8988T (cell line): ENCODE measurements at regions not wholly inside any gene's neighbourhood (a gene's known extent, or its start where the extent isn't known, plus 50 kb on each side); places are given as distances from the start of the nearest gene placed in this dataset.
"Not testable (repeated sequence)": the region's sequence is repeated elsewhere in the genome, so short reads cannot be mapped to it uniquely, and the experiment has no call there.

Source experiments
- DNase-seq: peaks from one replicate; pipeline ENCODE4 v3.0.0; 2011

DNA sequence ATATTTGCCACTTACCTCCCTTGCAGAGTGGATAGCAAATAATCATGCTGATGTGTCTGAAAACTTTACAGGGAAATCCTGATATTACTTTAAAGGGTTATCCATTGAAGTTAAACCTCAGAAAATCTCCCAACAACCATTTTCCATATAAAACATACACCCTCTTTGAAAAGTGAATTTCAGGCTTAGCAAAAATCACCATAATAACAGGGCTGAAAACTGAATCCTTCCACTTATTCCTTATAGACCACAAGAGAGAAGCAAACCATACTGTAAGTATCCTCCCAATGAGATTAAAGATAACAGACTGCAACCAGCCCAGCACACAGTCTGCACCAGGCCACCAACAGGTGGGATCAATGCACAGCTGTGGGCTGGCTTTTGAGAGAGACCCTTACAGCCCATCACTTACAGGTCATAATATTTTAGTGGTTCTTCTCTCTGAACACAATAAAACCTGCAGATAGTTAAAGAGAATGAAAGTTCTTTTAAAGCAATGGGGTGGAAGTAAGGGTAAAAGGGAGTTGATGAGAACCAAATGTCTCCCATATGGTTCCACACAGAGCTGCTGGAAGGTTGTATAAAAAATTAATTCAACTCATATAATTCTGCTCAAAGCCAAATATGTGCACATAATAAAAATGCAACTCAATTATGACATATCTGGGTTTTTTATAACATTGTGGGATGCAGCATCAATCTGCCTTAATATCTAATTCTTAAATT, 376.2 kb upstream of the GRAMD2B start:
- no peak for DNase-seq

DNA sequence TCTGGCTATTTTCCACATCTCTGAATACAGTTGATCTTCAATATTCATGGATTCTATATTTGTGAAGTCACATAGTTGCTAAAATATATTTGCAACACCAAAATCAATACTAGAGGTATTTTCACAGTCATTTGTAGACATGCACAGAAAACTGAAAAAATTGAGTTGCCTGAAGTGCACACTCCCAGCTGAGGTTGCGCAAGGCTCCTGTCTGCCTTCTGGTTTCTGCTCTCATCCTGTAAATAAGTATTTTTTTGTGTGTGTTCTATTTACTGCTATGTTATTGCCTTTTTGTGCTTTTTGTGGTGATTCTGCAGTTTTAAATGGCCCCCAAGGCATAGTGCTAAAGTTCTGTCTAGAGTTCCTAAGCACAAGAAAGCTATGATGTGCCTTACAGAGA, 371.1 kb upstream of the GRAMD2B start:
- DNase-seq: no peak

DNA sequence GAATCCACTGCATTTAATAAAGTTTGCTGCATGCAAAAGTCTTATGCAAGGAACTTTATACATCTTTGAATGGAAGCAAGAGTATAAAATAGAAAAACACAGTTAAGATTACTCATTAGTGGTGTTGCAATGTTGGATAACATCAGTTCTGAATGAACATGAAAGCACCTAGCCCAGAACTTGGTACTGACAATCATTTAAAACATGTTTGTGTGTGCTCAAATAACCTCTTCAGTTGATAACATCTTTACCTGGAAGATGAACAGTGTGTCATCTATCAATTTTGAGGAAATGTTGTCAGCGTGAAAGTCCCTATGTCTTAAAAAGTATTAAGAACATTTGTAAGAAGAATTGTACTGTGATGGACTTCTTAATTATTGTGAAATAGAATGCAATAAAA, 370.4 kb upstream of the GRAMD2B start:
- DNase-seq: no peak

DNA sequence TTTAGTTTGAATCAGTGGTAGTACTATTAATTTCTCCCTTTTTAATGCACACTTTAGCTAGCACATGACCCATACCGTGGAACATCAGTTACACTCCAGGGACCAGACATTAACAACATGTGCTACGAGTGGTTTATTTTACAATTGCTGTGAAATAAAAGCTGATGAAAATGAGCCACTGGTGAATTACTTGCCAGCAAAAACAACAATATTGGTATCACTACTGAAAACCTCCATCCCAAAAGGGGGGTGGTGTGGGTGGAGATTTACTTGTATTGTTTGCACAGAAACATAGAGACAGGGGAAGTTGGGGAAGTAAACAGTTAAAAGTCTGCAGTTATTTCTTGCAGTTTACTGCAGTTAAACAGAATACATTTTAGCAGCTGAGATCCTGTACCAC, 369.6 kb upstream of the GRAMD2B start:
- DNase-seq: no peak

DNA sequence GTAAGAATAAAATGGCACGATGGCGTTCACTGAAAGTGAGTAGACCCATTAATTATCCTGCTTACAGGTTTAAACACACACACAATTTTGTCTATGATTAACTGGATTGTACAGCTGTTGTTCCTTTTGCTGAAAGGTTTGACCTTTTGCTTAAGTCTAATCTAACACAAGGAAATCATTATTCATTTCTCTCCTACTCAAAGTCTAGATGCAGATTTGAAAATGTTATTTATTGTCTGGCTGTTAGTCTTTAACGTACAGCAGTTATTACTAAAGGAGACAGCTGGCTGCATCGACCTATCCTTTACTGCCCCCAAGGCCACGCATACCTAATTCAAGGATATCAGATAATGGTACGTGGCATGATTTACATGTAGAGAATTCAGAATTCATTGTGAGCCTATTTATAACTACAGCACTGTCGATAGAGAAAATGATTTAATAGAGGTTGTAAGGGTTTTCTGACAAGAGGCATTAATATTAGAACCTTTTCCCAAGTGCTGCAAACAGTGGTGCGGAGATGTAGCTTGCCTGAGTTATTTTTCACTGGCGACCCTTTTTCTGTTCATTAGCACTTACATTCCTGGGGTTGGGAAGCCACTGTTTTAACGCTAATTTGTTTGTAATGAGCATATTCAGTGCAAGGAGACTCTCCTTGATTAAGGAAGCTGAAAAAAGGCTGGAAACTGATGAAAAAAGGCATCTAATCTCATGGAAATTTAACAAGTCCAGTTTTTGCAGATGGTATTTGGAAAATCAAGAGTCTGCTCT, 368.4 kb upstream of the GRAMD2B start:
- no peak for DNase-seq

DNA sequence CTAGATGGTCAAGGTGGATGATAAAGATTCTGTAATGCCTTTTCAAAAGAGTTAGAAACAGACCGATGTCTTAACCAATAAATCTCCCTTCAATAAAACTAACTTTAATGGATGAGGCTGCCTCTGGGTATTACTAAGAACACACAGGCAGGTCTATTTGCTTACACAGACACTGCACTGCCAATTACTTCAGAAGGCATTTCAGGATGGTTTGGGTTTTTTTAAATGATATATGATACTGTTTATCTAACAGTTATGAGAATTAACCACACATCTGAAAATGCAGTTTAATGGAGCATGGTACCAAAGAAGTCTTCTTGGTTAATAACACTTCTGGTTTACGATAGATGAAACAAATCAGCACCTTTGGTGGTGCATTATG, 367.9 kb upstream of the GRAMD2B start:
- no peak for DNase-seq

DNA sequence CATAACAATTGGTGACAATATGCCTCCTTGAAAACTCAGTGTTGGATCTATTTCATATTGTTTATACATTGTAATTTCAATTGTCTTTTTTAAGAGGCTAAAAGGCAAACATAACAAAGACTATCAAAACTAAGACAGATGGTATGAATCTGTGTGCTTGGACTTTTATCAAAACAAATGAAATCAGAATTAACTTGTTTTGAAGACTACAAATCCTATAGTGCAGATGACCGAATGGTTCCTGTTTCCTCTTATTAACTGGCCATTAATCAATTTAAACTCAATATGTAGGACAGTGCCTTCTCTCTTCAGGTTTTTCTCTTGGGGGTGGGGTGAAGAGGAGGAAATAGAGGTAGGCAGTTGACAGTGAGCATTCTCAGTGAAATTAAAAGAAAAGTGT, 366.9 kb upstream of the GRAMD2B start:
- DNase-seq: no peak

DNA sequence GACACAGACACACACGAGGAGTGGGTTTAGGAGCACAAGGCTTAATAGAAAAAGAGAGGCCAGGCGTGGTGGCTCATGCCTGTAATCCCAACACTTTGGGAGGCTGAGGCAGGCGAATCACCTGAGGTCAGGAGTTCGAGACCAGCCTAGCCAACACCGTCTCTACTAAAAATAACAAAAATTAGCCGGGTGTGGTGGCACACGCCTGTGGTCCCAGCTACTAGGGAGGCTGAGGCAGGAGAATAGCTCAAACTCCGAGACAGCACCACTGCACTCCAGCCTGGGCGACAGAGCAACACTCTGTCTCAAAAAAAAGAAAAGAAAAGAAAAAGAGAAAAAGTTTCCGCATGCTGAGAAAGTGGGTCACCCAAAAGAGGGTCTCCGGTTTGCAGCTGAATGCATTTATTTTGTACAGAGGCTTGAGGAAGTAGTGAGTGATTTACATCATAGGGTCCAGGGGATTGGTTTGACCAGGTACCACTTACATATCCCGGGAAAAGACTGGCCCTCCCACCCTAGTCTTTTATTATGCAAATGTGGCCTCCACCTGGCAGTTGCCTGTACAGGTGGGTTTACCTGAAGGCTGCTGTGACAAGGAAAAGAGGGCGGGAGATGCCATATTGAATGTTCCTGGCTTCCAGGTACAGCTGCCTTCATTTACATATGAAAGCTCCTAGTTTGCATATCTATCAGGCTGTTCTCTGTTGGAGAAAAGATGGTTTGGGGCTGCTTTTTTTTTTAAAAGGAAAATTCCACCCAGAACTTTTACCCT, 366.2 kb upstream of the GRAMD2B start:
- no peak for DNase-seq

DNA sequence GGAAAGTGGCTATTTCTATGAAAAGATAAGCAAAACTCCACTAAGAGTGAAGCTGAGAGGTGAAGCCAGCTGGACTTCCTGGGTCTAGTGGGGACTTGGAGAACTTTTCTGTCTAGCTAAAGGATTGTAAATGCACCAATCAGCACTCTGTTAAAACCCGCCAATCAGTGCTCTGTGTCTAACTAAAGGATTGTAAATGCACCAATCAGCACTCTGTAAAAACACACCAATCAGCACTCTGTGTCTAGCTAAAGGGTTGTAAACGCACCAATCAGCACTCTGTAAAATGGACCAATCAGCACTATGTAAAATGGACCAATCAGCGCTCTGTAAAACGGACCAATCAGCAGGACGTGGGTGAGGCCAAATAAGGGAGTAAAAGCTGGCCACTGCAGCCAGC, 364.8 kb upstream of the GRAMD2B start:
- DNase-seq: not testable (repeated sequence)

DNA sequence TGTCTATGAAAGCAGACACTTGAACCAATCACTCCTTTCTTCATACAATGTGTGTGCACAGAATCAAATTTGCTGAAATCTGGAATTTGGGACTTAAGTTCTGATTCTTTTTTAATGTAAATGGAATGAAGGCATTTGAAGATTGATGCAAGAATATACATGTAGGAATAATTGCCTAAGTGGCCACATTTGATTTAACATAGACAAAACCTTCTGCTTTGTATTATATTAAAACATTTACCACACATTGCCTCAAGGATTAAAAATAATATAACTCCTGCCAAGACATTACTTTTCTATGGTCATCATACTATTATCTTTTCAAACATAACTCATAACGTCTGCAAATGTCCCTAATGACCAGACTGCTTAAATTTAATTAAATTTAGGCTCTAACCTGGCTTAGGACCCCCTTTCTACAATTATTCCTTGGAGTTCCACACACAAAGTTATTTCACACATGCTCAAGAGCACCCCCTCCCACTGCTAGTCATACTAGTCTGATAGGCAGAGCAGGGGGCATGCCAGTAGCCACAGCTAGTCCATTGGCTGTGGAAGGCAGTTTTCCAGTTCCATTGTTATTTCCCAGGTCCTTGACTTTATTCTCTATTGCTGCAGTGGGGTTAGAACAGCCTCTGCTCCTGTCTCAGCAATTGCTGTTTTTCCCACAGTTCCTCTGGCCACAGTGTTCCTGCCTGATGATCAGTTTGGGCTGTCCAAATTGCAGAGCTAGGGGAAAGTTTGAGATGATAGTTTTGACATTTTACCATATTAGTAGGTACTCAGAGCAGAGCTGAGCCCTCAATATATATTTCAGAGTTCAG, 360.6 kb upstream of the GRAMD2B start:
- no peak for DNase-seq

DNA sequence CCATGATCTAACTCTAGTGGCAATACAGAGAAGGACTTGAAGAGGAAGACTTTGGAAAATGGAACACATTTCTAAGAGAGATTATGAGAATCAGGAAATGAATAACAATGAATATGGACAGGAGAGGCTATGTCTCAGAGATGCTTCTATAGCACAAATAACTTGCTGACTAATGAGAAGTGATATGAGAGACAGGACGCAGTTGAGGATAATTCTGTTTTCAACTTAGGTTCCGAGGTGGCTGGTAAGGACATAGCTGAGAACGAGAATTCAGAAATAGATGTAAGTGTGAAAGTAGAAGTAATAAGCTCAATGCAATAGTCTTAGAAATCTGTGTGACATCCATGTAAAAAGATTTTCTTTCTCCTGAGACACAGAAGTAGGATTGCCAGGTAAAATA, 358.1 kb upstream of the GRAMD2B start:
- DNase-seq: no peak

DNA sequence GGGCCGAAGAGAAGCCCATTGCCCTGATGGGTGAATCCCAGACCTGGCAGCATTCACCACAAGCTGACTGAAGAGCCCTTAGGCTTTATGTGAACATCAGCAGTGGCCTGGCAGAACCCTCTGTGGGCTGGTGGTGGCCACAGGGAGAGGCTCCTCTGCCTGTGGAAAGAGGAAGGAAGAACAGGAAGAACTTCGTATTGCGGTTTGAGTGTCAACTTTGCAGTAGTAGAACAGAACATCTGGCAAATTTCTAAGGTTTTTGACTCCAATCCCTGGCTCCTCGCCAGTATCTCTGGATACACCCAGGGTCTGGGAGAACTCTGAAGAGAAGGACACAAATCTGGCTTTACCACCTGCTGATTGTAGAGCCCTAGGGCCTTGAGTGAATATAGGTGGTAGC, 356.4 kb upstream of the GRAMD2B start:
- no peak for DNase-seq

DNA sequence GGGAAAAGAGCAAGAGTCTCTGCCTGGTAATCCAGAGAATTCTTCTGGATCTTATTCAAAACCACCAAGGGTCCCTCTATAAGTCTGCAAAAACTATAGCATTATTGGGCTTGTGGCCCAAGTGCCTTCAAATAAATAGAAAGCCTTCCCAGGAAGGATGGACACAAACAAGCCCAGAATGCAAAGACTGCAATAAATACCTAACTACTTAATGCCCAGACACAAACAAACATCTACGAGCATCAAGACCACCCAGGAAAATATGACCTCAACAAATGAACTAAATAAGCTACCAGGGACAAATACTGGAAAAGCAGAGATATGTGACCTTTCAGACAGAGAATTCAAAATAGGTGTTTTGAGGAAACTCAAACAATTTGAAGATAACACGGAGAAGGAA, 355.8 kb upstream of the GRAMD2B start:
- no peak for DNase-seq

DNA sequence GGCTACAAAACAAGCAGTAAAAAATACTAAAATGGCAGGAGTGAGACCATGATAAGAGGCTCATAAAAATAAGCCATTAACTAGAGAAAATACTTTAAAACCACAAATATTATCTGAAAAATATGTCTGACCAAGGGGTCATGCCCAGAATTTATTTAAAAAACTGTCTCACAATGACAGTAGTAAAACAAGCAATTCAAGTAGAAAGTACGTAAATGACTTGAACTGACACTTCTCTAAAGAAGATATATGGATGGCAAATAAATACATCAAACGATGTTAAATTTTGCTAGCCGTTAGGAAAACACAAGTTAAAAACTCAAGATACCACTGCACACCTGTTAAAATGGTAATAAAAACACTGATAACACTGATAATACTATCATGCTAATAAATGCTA, 353.9 kb upstream of the GRAMD2B start:
- no peak for DNase-seq

DNA sequence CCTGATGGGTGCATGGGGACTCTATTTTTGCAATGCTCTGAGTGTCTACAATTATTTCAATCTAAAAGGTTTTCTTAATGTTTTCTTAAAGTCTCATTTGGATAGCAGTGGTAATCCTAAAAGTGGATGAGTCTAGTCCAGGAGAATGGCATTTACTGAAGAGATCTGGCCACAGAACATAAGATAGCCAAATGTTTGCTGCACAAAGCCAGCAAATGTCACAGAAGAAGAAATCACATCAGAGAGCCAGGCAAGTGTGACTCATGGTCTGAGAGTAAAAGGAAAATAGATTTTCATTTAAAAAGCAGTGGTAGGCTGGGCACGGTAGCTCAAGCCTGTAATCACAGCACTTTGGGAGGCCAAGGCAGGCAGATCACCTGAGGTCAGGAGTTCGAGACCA, 352.7 kb upstream of the GRAMD2B start:
- no peak for DNase-seq

DNA sequence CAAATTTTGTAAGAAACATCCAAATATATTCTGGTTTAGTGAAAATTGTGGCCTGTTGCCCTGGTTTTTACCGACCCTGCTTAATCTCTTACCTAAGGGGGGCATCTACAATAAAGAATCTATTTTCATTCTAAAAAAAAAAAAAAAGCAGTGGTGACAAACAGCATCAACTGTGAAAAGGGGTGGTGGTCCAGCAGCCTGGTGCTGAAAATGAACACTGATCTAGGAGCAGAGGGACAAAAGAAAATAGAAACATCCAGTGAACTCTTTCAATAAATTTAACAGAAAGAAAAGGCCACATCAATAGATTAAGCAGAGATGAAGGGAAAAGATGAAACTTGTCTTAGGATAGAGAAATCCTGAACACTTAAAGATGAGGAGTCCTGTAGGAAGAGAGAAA, 348.7 kb upstream of the GRAMD2B start:
- DNase-seq: no peak

DNA sequence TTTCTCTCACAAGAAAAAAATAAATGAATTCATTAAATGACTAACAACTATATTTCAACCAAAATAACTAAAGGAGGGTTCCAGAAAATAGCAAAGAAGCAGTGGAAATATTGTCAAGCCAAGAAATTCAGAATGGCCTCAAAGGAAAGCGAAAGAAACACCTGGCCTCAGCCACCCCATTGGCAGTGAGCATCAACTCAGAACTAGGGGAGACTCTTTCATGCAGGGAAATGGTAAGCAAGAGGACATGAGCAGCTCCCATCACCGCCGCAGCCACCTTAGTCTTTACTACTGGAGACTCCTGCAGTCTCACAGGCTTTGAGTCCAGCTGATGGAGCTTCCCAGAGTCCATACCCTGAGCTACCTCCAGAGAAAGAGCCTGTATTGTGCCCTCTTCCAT, 343.9 kb upstream of the GRAMD2B start:
- no peak for DNase-seq

DNA sequence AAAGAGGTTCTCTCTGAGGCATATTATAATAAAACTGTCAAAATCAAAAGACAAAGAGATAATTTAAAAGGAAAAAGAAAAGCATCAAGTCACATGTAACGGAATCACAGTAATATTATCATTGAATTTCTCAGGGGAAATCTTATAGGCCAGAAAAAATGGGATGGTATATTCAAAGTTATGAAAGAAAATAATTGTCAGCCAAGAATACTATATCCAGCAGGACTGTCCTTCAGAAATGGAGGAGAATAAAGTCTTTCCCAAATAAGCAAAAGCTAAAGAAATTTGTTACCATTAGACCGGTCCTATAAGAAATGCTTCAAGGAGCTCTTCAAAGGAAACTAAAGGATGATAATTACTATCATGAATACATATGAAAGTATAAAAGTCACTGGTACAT, 342.0 kb upstream of the GRAMD2B start:
- DNase-seq: no peak

DNA sequence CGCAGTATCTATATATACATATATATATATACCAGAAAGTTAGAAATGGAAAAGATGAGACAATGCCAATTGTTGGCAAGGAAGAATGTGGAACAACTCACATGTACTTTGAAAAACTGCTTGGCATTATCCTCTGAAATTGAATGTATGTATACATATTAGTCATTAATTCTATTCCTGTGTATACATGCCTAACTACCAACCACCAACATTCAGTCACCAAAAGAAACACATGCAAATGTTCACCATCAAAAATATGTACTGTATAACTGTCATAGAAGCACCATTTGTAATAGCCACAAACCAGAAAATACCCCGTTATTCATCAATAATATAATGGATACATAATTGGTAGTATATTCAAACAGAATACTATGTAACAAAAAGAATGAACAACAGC, 330.2 kb upstream of the GRAMD2B start:
- no peak for DNase-seq

DNA sequence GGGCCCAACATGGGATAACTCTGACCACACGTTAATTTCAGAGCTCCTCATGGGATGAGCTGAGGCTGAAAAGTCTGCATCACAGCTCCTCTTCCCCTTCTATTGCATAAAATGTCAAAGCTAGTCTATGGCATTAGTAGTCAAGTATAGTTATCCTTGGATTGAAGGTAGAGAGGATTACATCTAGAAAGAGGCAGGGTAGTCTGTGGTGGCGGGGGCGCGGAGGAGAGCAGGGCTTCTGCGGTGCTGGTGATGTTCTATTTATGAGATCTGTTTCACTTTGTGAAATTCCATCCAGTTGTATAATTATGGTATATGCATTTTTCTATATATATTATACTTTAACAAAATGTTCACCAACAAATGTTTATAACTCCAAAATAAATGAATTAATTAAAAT, 329.5 kb upstream of the GRAMD2B start:
- DNase-seq: no peak

DNA sequence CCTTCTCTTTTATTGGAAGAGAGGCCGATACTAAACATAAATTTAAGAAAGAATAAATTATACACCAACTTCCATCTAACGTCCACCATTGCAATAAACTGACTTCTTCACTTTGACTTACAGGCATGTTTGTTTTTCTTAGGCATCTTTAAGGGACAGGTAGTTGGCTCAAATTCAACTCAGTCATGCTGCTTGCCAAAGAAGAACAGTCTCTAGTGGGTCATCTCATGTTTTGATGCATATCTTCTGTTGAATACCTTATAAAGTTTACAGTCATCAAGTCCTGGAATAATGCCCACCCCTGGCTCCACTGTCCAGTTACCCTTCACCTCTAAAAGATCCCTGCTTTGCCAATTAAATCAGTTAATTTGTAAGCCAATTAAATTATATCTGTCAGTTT, 328.2 kb upstream of the GRAMD2B start:
- no peak for DNase-seq

DNA sequence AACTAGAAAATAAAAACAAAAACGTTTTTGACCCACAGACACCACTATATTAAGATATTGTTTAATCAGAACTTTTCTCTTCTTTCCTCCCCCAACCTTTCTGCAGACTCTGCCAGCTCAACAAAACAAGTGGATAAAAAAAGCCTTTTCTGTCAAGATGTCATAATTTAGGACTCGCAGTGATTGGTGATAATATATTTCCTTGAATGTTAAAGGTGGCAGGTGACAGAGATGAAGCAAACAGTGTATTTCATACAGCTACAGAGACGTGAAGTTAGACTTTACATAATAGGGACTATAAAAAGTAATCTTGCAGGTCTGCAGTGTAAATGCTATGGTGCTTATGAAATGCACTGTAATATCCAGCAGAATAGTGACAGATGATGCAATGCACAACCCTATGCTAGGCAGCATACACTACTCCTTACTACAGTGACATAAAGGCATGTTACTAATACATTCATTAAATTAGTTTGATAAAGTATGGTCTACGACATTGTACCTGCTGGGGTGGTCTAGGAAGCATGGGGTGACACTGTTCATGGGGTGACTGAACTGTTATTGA, 326.7 kb upstream of the GRAMD2B start:
- DNase-seq: no peak

DNA sequence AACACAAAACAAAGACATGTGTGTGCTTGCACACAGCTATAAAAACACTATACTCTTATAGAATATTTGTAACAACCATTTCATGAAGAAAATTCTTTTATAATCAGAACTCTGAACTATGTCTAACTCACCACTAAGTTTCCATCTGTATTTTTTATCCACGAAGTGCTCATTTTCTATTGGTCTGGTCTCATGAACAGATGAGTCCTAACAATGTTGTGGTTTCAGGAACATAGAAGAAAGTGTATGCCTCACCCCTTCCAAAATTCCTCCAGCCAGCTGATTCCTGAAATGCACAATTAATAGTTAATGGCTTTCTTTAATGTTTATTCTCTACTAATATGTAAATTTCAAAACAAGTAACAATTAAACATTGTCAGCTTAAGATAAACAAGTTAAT, 325.3 kb upstream of the GRAMD2B start:
- no peak for DNase-seq
